ENCODE measurements at regions not wholly inside any gene's neighbourhood (a gene's known extent, or its start where the extent isn't known, plus 50 kb on each side); places are given as distances from the start of the nearest gene placed in this dataset.

DNA sequence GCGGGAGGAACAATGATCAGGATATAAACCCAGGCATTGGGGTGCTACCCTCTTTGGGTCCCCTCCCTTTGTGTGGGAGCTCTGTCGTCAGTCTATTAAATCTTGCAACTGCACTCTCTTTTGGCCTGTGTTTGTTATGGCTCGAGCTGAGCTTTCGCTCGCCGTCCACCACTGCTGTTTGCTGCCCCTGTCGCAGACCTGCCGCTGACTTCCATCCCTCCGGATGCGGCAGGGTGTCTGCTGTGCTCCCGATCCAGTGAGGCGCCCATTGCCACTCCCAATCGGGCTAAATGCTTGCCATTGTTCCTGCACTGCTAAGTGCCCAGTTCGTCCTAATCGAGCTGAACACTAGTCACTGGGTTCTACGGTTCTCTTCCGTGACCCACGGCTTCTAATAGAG, 1443.7 kb upstream of the CADM2 start:
- peaks cover 18% of the 10 kb centered on the region for H3K4me1 ChIP-seq (ENCODE audit: insufficient read depth, low read length, poor library complexity, severe bottlenecking)
- no peaks in the 10 kb centered on the region for H3K79me2 ChIP-seq (ENCODE audit: insufficient read depth, low read length)
- no peaks in the 10 kb centered on the region for H3K9me3 ChIP-seq (ENCODE audit: insufficient read depth, low read depth, low read length)
- no peak overlapping the region for H3K4me2 ChIP-seq (ENCODE audit: low read depth, low read length, poor library complexity, severe bottlenecking)
- H3K36me3 ChIP-seq (ENCODE audit: insufficient read depth, low read length), result no peaks in the 10 kb centered on the region
- H2AFZ ChIP-seq (ENCODE audit: low read length), result no peak overlapping the region
- no peak overlapping the region for H3K9ac ChIP-seq (ENCODE audit: low read depth, low read length, poor library complexity, severe bottlenecking)
- TF ChIP-seq EZH2phosphoT487 (IDR thresholded peaks at IDR 0.05; ENCODE audit: borderline replicate concordance), result no peak
- TF ChIP-seq, protein P1, sequence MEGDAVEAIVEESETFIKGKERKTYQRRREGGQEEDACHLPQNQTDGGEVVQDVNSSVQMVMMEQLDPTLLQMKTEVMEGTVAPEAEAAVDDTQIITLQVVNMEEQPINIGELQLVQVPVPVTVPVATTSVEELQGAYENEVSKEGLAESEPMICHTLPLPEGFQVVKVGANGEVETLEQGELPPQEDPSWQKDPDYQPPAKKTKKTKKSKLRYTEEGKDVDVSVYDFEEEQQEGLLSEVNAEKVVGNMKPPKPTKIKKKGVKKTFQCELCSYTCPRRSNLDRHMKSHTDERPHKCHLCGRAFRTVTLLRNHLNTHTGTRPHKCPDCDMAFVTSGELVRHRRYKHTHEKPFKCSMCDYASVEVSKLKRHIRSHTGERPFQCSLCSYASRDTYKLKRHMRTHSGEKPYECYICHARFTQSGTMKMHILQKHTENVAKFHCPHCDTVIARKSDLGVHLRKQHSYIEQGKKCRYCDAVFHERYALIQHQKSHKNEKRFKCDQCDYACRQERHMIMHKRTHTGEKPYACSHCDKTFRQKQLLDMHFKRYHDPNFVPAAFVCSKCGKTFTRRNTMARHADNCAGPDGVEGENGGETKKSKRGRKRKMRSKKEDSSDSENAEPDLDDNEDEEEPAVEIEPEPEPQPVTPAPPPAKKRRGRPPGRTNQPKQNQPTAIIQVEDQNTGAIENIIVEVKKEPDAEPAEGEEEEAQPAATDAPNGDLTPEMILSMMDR (conservative IDR thresholded peaks at IDR 0.05; ENCODE audit: low read length), result no peak
- no peaks in the 10 kb centered on the region for H4K20me1 ChIP-seq (ENCODE audit: insufficient read depth, low read length, poor library complexity, severe bottlenecking)
- no peak overlapping the region for H3K4me3 ChIP-seq (ENCODE audit: low read length, poor library complexity, severe bottlenecking)
- H3K27me3 ChIP-seq (ENCODE audit: insufficient read depth, low read length, poor library complexity, severe bottlenecking), result no peaks in the 10 kb centered on the region
- H3F3A ChIP-seq (ENCODE audit: low read depth), result no peaks in the 10 kb centered on the region
- H3K9me2 ChIP-seq (replicated peaks; ENCODE audit: low read depth, low read length), result no peaks in the 10 kb centered on the region

DNA sequence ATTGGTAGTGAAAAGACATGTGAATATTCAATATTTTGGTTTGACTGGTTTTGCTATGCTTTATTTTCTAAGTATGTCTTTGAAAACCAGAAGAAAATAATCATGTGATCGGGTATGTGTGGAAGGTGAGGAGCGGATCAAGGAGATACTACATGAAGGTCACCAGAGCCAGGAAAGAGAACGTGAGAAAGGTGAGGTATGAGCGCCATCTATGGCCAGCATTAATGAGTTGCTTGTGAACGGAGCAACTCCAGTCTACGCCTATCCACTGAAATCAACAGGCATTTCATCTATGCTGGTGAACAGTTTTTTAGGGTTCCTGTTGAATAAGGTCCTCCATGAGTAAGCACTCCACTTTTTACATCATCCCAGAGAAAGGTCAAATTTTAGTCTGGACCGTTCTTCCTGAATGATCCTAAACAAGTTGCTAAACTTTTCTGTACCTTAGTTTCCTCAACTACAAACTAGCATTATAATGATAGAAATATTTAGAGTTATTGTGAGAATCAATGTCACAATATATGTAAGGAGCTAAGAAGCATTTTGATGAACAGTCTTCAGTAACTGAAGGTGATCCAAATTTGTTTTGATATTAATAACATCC, 1435.2 kb upstream of the CADM2 start:
- H3K27me3 ChIP-seq (ENCODE audit: insufficient read depth, low read length, poor library complexity, severe bottlenecking), result no peaks in the 10 kb centered on the region
- TF ChIP-seq, protein P1 (conservative IDR thresholded peaks at IDR 0.05; ENCODE audit: low read length), result peak; percentile 89
- no peak for TF ChIP-seq EZH2phosphoT487 (IDR thresholded peaks at IDR 0.05; ENCODE audit: borderline replicate concordance)

DNA sequence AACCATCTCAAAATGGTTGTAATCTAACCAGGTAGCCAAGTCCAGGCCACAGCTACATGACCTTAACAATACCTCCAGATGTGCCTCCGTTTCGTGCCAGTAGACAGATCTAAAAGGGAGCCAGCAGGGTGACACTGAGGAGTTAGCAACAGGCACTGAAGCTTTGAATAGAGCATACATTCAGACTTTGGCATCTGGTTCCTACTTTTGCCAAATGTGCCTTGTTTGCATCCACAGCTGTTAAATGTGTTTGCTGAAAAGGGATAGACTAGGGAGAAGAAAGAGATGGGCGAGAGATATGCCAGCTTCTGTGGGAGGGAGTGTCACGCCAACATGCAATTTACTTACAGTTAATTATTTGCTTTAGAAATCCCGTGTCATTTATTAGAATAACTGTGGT, 1433.9 kb upstream of the CADM2 start:
- Histone ChIP-seq H3K9ac (ENCODE audit: low read depth, low read length, poor library complexity, severe bottlenecking) (no peak overlapping the region), H3K27me3 (ENCODE audit: insufficient read depth, low read length, poor library complexity, severe bottlenecking) (no peaks in the 10 kb centered on the region), H4K20me1 (ENCODE audit: insufficient read depth, low read length, poor library complexity, severe bottlenecking) (no peaks in the 10 kb centered on the region), H3K9me2 (replicated peaks; ENCODE audit: low read depth, low read length) (no peaks in the 10 kb centered on the region), H3K4me3 (ENCODE audit: low read length, poor library complexity, severe bottlenecking) (no peak overlapping the region), H3K36me3 (ENCODE audit: insufficient read depth, low read length) (no peaks in the 10 kb centered on the region), H3K79me2 (ENCODE audit: insufficient read depth, low read length) (no peaks in the 10 kb centered on the region), H3F3A (ENCODE audit: low read depth) (no peaks in the 10 kb centered on the region), H3K9me3 (ENCODE audit: insufficient read depth, low read depth, low read length) (no peaks in the 10 kb centered on the region), H3K4me1 (ENCODE audit: insufficient read depth, low read length, poor library complexity, severe bottlenecking) (no peaks in the 10 kb centered on the region), H2AFZ (ENCODE audit: low read length) (no peak overlapping the region; the same call in 1 of the 2 replicates), H3K4me2 (ENCODE audit: low read depth, low read length, poor library complexity, severe bottlenecking) (no peak overlapping the region)
- TF ChIP-seq EZH2phosphoT487 (IDR thresholded peaks at IDR 0.05; ENCODE audit: borderline replicate concordance), result no peak
- TF ChIP-seq, protein P1 (conservative IDR thresholded peaks at IDR 0.05; ENCODE audit: low read length), result no peak

More for the DNA sequence above, 1435.2 kb upstream of the CADM2 start:
- Histone ChIP-seq H3K9ac (ENCODE audit: low read depth, low read length, poor library complexity, severe bottlenecking) (no peak overlapping the region), H3K79me2 (ENCODE audit: insufficient read depth, low read length) (no peaks in the 10 kb centered on the region), H3K4me3 (ENCODE audit: low read length, poor library complexity, severe bottlenecking) (no peak overlapping the region), H3K9me2 (replicated peaks; ENCODE audit: low read depth, low read length) (no peaks in the 10 kb centered on the region), H3K4me2 (ENCODE audit: low read depth, low read length, poor library complexity, severe bottlenecking) (no peak overlapping the region), H3K36me3 (ENCODE audit: insufficient read depth, low read length) (no peaks in the 10 kb centered on the region), H2AFZ (ENCODE audit: low read length) (no peak overlapping the region), H3F3A (ENCODE audit: low read depth) (no peaks in the 10 kb centered on the region), H4K20me1 (ENCODE audit: insufficient read depth, low read length, poor library complexity, severe bottlenecking) (no peaks in the 10 kb centered on the region), H3K4me1 (ENCODE audit: insufficient read depth, low read length, poor library complexity, severe bottlenecking) (no peaks in the 10 kb centered on the region), H3K9me3 (ENCODE audit: insufficient read depth, low read depth, low read length) (no peaks in the 10 kb centered on the region)
